Muscle of arm (tissue), 1 donor: ENCODE measurements at regions not wholly inside any gene's neighbourhood (a gene's known extent, or its start where the extent isn't known, plus 50 kb on each side); places are given as distances from the start of the nearest gene placed in this dataset.
"Not testable (repeated sequence)": the region's sequence is repeated elsewhere in the genome, so short reads cannot be mapped to it uniquely, and the experiment has no call there.

ENCODE experiments used
- DNase-seq: peaks from one replicate; pipeline ENCODE4 v3.0.0-alpha.2; 2013

- no peak for DNase-seq
Observed at GRCh38 chr12:68478516-68479260, 132.0 kb upstream of the RAP1B start.

GRCh38 chr12:68479261-68479895, 131.3 kb upstream of the RAP1B start:
- DNase-seq: no peak

- no peak for DNase-seq
Observed at GRCh38 chr12:68479896-68480291, 130.8 kb upstream of the RAP1B start.

GRCh38 chr12:68480526-68480925, 130.2 kb upstream of the RAP1B start:
- DNase-seq: no peak

- DNase-seq: no peak
Observed at GRCh38 chr12:68481181-68481941, 129.3 kb upstream of the RAP1B start.

- no peak for DNase-seq
Observed at GRCh38 chr12:68482014-68482413, 128.7 kb upstream of the RAP1B start.

- DNase-seq: no peak
Observed at GRCh38 chr12:68482660-68483059, 128.0 kb upstream of the RAP1B start.

GRCh38 chr12:68483592-68484383, 126.9 kb upstream of the RAP1B start:
- DNase-seq: no peak

GRCh38 chr12:68484578-68484977, 126.1 kb upstream of the RAP1B start:
- not testable (repeated sequence) for DNase-seq

- DNase-seq: not testable (repeated sequence)
Observed at GRCh38 chr12:68486449-68486848, 124.2 kb upstream of the RAP1B start.

GRCh38 chr12:68487721-68488309, 122.9 kb upstream of the RAP1B start:
- no peak for DNase-seq

GRCh38 chr12:68489273-68489672, 121.4 kb upstream of the RAP1B start:
- DNase-seq: no peak

- DNase-seq: no peak
Observed at GRCh38 chr12:68490476-68490875, 120.2 kb upstream of the RAP1B start.

GRCh38 chr12:68491204-68491960, 119.3 kb upstream of the RAP1B start:
- DNase-seq: no peak

GRCh38 chr12:68495336-68496070, 115.2 kb upstream of the RAP1B start:
- DNase-seq: peak; percentile 36

GRCh38 chr12:68497107-68497506, 113.6 kb upstream of the RAP1B start:
- DNase-seq: no peak

- DNase-seq: no peak
Observed at GRCh38 chr12:68497702-68498101, 113.0 kb upstream of the RAP1B start.

- no peak for DNase-seq
Observed at GRCh38 chr12:68498736-68499135, 112.0 kb upstream of the RAP1B start.

GRCh38 chr12:68499616-68500015, 111.1 kb upstream of the RAP1B start:
- no peak for DNase-seq

- no peak for DNase-seq
Observed at GRCh38 chr12:68501226-68501625, 109.5 kb upstream of the RAP1B start.
